ENCODE measurements at regions not wholly inside any gene's neighbourhood (a gene's known extent, or its start where the extent isn't known, plus 50 kb on each side); places are given as distances from the start of the nearest gene placed in this dataset.

- H3K4me1 Mint-ChIP-seq, result no peaks in the 10 kb centered on the region; the same call in 2 of the 3 replicates
- H3K27me3 ChIP-seq (ENCODE audit: insufficient read depth), result no peaks in the 10 kb centered on the region
- ATAC-seq, result no peak
- H3K9me2 ChIP-seq (ENCODE audit: insufficient read depth), result 0 out of 2 replicates have a peak, but pooled peaks cover 9% of the 10 kb centered on the region
- H3K27ac Mint-ChIP-seq, result no peak overlapping the region
- H3K36me3 Mint-ChIP-seq (ENCODE audit: low read depth), result no peaks in the 10 kb centered on the region
- H2AFZ ChIP-seq, result no peak overlapping the region
- no peaks in the 10 kb centered on the region for H4K20me1 ChIP-seq (replicated peaks; ENCODE audit: insufficient read depth)
- H3K4me3 Mint-ChIP-seq, result no peak overlapping the region
- no peaks in the 10 kb centered on the region for H3K4me1 ChIP-seq (ENCODE audit: insufficient read depth)
- no peak overlapping the region for H3K27ac ChIP-seq (ENCODE audit: low read depth)
- DNase-seq (ENCODE audit: low spot score), result no peak
- H3K4me3 ChIP-seq, result no peak overlapping the region
- peaks cover 2% of the 10 kb centered on the region for H3K27me3 Mint-ChIP-seq (ENCODE audit: insufficient read depth, low read depth, poor library complexity)
- peaks cover 3% of the 10 kb centered on the region; the same call in 1 of the 3 replicates for H3K9me3 Mint-ChIP-seq
- no peaks in the 10 kb centered on the region for H3K36me3 ChIP-seq (ENCODE audit: insufficient read depth)
- H3K79me2 ChIP-seq (replicated peaks; ENCODE audit: insufficient read depth), result no peaks in the 10 kb centered on the region
- TF ChIP-seq STAT1 (IDR thresholded peaks at IDR 0.05; ENCODE audit: unreplicated experiment) (no peak), EZH2phosphoT487 (IDR thresholded peaks at IDR 0.05; ENCODE audit: unreplicated experiment) (no peak), CREB1 (CRISPR knock-in tag; IDR thresholded peaks at IDR 0.05; ENCODE audit: low read depth) (no peak), ZNF114 (CRISPR knock-in tag; IDR thresholded peaks at IDR 0.05) (no peak), CTCF (conservative IDR thresholded peaks at IDR 0.05; ENCODE audit: low read depth in 2 of 2) (no peak), ZNF331 (CRISPR knock-in tag; IDR thresholded peaks at IDR 0.05; ENCODE audit: low read depth) (no peak), JUNB (IDR thresholded peaks at IDR 0.05; ENCODE audit: unreplicated experiment) (no peak), EZH2 (IDR thresholded peaks at IDR 0.05; ENCODE audit: low read depth, unreplicated experiment) (no peak), REST (IDR thresholded peaks at IDR 0.05; ENCODE audit: unreplicated experiment) (no peak), ZNF462 (CRISPR knock-in tag; IDR thresholded peaks at IDR 0.05) (no peak), POLR2AphosphoS5 (IDR thresholded peaks at IDR 0.05; ENCODE audit: low read depth) (no peak), NANOG (IDR thresholded peaks at IDR 0.05; ENCODE audit: borderline replicate concordance) (no peak)
- TF ChIP-seq, protein P1, sequence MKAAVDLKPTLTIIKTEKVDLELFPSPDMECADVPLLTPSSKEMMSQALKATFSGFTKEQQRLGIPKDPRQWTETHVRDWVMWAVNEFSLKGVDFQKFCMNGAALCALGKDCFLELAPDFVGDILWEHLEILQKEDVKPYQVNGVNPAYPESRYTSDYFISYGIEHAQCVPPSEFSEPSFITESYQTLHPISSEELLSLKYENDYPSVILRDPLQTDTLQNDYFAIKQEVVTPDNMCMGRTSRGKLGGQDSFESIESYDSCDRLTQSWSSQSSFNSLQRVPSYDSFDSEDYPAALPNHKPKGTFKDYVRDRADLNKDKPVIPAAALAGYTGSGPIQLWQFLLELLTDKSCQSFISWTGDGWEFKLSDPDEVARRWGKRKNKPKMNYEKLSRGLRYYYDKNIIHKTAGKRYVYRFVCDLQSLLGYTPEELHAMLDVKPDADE (IDR thresholded peaks at IDR 0.05), result no peak
- no peaks in the 10 kb centered on the region for H3F3A ChIP-seq (replicated peaks; ENCODE audit: low read depth)
- no peak overlapping the region for H3K4me2 ChIP-seq
Measured at GRCh38 chr16:54722210-54722676, 208.4 kb upstream of the IRX5 start.
